HG03378 (cell line): ENCODE measurements at regions not wholly inside any gene's neighbourhood (a gene's known extent, or its start where the extent isn't known, plus 50 kb on each side); places are given as distances from the start of the nearest gene placed in this dataset.
A peak's percentile ranks its signal among the peaks of the same experiment; 100 is the strongest.
"Not testable (repeated sequence)": the region's sequence is repeated elsewhere in the genome, so short reads cannot be mapped to it uniquely, and the experiment has no call there.

ENCODE experiments used
- ATAC-seq: cut with Tn5 transposase; IDR thresholded peaks from one replicate; pipeline ENCODE4 v1.9.1; 2021; ENCODE audit warnings: mild to moderate bottlenecking, moderate library complexity; ENCODE audit not compliant: unreplicated experiment

DNA sequence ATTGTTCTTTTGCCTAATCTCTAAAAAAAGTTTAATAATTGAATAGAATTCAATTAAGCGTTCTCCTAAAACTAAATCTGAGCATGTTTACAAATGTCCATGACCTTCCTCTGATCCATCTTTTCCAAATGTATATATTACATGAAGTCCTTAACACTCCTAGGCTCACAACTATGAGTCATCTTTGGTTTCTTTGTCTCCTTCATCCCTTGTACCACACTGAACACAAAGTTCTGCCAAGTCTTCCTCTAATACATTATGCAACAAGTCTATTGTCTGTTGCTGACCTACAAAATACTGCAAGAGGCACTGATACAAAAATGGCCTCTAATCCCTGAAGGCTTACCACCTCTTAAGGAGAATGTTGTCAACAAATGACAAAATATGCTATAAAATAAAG, 550.2 kb downstream of the PYDC2 start:
- no peak for ATAC-seq

- no peak for ATAC-seq
These were observed 552.1 kb downstream of the PYDC2 start for GRCh38 chr3:192013110-192013509.

DNA sequence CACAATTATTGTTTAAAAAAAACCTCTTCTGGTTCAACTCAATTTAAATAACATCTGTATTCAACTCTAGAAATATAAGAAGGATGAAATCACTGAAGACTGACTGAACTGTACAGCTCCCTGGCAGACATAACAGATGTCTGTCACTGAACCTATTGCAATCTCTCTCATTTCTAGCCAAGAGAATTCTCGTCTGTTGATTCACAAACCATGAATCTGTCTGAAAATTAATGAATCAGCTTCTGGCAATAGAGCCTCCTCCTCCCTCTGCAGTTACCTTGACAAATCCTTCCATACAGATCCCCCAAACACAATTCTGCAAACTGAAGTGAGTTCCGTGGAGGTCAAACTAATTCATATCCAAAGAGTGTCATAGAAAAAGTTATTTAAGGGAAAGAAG, 561.4 kb downstream of the PYDC2 start:
- ATAC-seq: no peak

DNA sequence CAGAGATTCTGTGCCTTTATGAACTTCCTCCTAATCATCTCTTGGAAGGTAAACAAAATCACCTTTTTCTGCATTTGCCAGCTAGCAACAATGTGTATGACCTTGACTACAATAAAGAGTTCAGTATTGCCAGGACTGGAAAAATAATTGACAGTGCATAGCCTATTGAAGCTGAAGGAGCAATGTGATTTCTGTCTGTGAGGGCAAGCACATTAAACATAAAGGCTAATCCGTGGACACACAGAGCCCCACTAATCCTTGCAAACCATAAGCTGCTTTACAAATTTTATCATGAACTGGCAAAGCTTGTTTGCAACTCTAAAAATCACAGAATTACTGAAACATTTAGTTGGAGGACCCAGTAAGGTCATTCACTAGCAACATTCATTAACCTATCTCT, 563.8 kb downstream of the PYDC2 start:
- ATAC-seq: no peak

DNA sequence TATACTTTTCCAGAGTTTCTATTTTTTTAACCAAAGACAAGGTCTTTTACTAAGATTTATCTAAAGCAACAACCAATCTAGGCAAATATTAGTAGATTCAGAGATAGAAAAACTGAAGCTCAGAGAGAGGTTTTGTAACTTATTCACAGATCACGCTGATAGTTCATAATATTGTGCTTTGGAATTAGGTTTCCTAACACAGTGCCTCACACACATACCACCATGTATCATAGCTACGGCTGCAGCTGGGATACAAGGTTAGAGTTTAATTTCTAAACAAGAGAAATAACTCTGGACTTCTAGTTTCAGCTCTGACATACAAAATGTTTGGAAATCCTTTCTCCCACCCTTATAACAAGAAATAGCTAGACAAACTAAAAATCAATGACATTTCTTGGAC, 565.7 kb downstream of the PYDC2 start:
- no peak for ATAC-seq

- ATAC-seq: no peak
These were observed 571.0 kb downstream of the PYDC2 start for GRCh38 chr3:192031941-192032340.

GRCh38 chr3:192033246-192033645, 572.3 kb downstream of the PYDC2 start:
- ATAC-seq: no peak

GRCh38 chr3:192038726-192039125, 577.8 kb downstream of the PYDC2 start:
- ATAC-seq: no peak

DNA sequence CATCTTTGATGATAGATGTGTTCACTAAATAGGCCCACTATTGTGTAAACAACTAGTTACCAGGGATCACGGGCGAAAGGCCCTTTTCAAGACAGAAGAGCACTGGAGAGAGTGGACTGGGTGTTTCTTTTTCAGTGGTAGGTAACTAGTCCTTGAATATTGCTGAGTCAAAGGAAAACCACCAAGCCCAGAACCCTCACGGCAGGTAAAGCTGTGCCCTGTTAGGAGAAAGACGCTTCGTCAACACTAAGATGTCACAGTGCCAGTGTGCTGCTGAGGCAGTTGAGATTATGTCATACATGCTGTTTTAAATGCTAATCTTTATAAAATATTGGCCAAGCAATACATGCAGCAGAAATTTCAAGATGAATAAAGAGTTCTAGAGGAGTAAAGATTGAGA, 578.6 kb downstream of the PYDC2 start:
- no peak for ATAC-seq

DNA sequence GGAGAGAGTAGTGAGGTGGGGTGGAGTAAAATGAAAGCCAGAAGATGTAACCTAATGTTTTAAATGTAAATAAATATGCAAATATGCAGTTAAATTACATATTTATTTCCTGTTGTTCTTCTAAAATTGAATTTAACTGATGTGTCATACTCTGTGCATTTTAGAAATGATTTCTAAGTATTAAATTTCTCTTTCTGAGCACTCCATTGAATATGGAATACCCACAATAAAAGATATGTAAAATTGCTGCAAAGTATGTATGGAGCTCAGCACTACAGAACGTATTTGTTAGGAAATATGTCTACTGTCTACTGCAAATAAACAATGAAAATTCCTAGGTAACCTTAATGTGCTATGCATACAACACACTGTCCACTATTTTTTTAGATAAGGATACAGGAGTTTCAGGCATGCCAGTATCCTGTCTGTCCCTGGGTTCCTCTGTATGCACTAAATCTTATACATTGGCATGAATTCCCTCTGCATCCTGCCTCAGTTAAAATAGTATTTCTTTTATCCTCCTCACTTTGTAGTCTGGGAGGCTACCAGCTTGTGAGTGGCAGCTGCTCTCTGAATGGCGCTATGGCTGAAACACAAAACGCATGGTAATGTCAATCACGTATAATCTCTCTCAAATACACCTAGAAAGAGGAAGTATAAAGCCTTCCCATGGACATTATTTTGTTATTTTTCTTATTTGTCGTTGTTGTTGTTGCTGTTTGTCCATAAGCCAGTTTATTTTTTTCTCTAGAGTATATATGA, 579.5 kb downstream of the PYDC2 start:
- no peak for ATAC-seq

DNA sequence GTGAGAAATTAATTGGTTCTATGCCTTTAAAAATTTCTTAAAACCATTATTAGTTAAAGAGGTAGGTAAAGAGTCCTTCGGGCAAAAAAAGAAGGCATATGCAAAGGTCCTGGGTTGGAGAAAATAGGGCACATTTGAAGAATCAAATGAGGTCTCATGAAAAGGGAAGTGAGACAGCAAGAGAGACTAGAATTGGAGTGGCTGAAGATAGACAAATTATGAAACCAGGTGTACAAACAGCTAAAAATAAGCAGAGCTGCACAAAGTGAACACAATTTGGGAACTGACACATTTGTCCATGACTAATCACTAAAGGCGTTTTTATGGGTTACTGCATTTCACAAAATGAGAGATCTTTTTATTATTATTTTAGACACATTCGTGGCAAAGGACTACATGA, 581.2 kb downstream of the PYDC2 start:
- peak; percentile 99 for ATAC-seq

DNA sequence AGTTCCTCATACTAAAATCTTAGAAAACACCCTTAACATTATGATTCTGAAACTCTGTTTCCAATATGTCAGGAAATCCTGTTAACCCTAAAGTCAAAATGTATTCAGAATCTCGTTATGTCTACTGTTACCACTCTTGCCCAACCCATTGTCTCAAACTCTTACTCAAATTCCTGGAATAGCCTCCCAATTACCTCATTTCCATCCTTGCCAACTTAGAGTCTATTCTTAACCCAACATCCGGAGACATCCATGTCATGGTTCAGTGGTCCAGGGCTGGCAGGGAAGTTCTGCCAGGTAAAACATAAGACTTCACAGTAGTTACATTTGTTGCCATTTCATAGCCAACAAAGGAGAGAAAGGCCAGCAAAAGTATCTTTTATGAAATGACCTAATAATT, 593.9 kb downstream of the PYDC2 start:
- no peak for ATAC-seq

- no peak for ATAC-seq
These were observed 595.0 kb downstream of the PYDC2 start for GRCh38 chr3:192055946-192056345.

DNA sequence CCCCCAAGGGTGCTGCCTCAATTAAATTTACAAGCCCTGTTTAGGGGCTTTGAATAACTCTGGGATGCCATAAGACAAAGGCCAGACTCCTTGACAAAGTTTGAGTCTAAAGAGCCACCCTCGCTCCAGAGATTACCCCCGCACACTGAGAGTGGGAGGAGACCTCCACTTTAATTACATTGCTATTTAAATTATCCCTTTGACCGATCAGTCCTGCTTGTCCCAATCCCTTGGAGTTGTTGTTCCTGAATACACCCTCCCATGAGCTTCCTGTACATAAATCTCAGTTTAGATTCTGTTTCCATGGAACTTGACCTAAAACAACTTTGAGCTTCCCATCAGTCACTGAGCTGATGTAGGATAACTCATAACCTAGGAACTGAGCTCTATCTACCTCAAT, 596.3 kb downstream of the PYDC2 start:
- no peak for ATAC-seq

GRCh38 chr3:192060160-192060781, 599.3 kb downstream of the PYDC2 start:
- no peak for ATAC-seq

- ATAC-seq: no peak
These were observed 600.5 kb downstream of the PYDC2 start for GRCh38 chr3:192061426-192061825.

DNA sequence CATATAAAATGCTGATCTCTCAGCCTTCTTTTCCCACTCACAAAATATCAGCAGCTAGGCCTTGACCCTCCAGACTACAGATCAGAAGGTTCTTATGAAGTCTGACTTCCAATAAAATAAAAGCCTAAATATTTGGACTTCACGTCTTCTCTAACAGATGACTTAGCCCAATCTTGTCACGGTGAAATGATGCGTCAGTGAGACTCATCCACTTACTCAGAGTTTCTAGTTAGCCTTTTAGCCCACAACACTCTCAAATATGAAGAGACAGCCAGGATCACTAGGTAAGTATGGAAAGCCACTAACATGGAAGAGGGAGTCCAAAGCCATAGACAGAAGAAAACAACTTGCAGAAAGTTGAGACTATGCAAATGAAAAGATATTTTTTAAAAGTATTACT, 601.2 kb downstream of the PYDC2 start:
- ATAC-seq: no peak

- ATAC-seq: peak; percentile 84
These were observed 602.6 kb downstream of the PYDC2 start for GRCh38 chr3:192063570-192063969.

DNA sequence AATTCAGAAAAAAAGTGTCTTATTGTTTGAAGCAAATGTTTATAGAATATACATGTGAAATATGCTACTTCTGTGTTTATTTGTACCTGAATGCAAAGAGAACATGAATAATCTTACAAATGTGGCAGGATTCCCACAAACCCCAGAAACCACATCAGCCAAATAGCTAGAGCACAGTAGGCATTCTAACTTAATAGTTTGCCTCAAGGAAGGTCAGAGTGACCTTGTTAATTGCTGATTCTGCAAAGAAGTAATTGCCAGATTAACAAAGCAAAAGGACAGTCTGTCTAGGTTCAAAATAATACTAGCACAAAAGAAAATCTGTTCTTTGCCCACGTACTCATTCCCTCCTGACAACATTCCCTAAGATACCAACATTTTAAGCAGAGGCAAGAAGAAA, 604.0 kb downstream of the PYDC2 start:
- ATAC-seq: no peak

DNA sequence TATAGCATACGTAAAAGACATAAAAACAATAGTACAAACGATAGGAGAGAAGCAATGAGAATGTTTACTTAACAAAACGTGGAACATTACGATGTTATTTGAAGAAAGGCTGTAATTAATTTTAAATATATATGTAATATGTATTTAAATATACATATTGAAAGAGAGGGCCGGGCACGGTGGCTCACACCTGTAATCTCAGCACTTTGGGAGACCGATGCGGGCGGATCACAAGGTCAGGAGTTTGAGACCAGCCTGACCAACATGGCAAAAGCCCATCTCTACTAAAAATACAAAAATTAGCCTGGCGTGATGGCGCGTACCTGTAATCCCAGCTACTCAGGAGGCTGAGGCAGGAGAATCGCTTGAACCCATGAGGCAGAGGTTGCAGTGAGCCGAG, 605.3 kb downstream of the PYDC2 start:
- ATAC-seq: not testable (repeated sequence)

DNA sequence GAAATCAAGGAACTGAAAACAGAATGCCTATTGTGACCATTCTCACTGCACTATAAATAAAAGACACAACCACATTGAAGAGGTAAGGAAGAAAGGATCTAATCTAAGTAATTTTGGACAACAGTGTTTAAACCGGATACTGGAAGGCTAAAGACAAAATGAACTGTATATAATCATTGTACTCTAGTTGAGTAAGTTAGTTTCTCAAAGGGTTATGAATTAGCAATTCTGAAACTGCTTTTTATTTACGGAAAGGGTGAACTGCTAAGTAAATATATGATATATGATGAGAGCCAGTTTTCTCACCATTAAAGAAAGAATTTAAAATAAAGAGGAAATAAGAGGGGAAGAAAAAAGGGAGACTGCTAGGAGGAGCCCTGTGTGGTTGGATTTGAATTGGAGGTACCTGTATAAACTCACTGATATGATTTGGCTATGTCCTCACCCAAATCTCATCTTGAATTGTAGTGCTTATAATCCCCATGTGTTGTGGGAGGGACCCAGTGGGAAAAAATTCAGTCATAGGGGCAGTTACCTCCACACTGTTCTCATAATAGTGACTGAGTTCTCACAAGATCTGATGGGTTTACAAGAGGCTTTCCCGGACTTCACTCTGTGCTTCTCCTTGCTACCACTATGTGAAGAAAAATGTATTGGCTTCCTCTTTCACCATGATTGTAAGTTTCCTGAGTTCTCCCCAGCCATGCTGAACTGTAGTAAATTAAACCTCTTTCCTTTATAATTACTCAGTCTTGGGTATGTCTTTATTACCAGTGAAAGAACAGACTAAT, 607.7 kb downstream of the PYDC2 start:
- ATAC-seq: peak; percentile 86
